ENCODE measurements at regions not wholly inside any gene's neighbourhood (a gene's known extent, or its start where the extent isn't known, plus 50 kb on each side); places are given as distances from the start of the nearest gene placed in this dataset.

DNA sequence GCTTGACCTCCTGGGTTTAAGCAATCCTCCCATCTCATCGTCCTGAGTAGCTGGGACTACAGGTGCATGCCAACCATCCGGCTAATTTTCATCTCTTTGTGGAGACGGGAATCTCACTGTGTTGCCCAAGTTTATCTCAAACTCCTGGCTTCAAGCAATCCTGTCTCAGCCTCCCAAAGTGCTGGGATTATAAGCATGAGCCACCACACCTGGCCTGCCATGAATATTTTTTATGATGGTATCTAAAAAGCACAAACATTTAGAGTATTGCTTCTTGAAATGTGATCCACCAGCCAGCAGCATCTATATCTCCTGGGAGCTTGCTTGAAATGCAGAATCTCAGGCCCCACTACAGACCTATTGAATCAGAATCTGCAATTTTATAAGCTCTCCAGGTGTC lies 111.2 kb upstream of the CLDN10 start:
- TF ChIP-seq, protein P1, sequence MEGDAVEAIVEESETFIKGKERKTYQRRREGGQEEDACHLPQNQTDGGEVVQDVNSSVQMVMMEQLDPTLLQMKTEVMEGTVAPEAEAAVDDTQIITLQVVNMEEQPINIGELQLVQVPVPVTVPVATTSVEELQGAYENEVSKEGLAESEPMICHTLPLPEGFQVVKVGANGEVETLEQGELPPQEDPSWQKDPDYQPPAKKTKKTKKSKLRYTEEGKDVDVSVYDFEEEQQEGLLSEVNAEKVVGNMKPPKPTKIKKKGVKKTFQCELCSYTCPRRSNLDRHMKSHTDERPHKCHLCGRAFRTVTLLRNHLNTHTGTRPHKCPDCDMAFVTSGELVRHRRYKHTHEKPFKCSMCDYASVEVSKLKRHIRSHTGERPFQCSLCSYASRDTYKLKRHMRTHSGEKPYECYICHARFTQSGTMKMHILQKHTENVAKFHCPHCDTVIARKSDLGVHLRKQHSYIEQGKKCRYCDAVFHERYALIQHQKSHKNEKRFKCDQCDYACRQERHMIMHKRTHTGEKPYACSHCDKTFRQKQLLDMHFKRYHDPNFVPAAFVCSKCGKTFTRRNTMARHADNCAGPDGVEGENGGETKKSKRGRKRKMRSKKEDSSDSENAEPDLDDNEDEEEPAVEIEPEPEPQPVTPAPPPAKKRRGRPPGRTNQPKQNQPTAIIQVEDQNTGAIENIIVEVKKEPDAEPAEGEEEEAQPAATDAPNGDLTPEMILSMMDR (IDR thresholded peaks at IDR 0.05): no peak
- no peaks in the 10 kb centered on the region for H3K36me3 ChIP-seq
- no peaks in the 10 kb centered on the region for H3K4me1 ChIP-seq
- no peak for DNase-seq (ENCODE audit: low spot score)
- H3K27ac ChIP-seq: no peak overlapping the region
- no peak overlapping the region for H3K4me3 ChIP-seq
- no peaks in the 10 kb centered on the region for H3K27me3 ChIP-seq
- no peaks in the 10 kb centered on the region for H3K9me3 ChIP-seq

DNA sequence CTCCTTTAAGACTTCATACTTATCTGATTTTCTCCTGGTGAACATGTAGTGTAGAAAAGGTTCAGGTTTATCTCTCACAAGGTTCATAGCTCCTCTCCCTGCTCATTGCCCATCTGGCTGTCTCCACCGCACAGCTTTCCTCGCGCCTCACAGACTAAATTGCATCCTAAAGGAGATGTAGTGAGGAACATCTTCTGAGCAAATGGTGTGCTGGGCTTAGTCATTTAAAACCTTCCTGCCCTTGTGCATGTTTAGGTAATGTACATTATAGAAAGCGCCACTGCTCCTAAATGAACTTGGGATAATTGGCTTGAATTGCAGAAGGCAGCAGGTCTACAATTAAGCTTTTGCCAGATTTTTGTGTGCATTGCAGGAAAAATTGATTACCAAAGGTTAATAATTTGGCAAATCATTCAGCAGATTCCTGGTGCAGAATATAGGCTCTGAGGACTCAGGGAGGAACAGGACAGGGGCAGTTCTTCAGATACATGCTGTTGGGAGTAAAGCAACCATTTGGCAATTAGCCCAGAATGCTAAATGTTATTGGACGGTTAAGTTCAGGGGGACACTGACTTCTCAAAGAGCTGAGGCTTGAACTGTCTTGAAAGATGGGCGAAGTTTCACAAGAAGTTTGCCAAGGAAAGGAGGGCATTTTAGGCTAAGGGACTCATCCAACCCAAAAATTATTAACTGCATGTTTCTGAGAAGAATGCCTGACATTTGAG lies 108.4 kb upstream of the CLDN10 start:
- Histone ChIP-seq H3K4me1 (no peaks in the 10 kb centered on the region), H3K9me3 (no peaks in the 10 kb centered on the region), H3K27me3 (no peaks in the 10 kb centered on the region), H3K4me3 (no peak overlapping the region), H3K27ac (no peak overlapping the region), H3K36me3 (no peaks in the 10 kb centered on the region)
- DNase-seq (ENCODE audit: low spot score): no peak
- TF ChIP-seq, protein P1 (IDR thresholded peaks at IDR 0.05): no peak

DNA sequence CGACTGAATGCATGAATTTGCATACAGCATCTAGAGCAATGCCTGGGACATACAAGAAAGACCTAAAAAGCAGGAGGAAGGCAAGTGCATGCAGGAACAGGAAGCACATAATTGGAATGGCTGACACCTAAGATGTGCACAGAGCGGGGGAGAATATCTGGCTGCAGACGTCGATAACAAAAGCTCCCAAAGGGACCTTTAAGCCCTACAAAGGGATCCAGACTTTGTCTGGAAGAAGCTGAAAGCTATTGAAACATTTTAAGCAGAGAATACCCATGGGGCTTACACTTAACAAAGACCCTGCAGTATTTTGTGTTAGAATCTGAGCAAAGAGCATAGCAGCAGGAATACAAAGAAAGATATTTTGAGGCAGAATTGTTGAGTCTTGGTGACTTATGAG lies 107.4 kb upstream of the CLDN10 start:
- H3K27me3 ChIP-seq: no peaks in the 10 kb centered on the region
- DNase-seq (ENCODE audit: low spot score): no peak
- TF ChIP-seq, protein P1 (IDR thresholded peaks at IDR 0.05): no peak
- no peaks in the 10 kb centered on the region for H3K9me3 ChIP-seq
- H3K4me1 ChIP-seq: no peaks in the 10 kb centered on the region
- H3K27ac ChIP-seq: no peak overlapping the region
- no peak overlapping the region for H3K4me3 ChIP-seq
- H3K36me3 ChIP-seq: no peaks in the 10 kb centered on the region

DNA sequence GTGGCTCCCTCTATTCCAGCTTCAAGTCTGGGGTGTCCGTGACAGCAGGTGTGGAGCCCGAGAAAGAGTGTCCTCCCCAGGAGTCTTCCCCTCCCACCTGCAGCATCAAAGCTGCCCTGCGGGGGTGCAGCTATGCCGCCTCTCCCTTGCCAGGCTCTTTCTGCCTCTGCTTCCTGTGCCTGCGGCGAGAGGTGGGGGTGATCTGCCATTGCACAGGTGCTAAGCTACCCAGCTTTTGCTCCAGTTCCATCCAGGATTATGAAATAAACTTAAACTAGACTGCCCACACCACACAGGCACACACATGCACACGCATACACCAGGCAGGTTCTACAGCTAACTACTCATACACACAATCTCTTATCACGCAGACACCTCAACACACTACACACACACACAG lies 104.7 kb upstream of the CLDN10 start:
- Histone ChIP-seq H3K9me3 (no peaks in the 10 kb centered on the region), H3K27me3 (no peaks in the 10 kb centered on the region), H3K27ac (no peak overlapping the region), H3K36me3 (no peaks in the 10 kb centered on the region), H3K4me3 (no peak overlapping the region), H3K4me1 (no peaks in the 10 kb centered on the region)
- TF ChIP-seq, protein P1 (IDR thresholded peaks at IDR 0.05): no peak
- no peak for DNase-seq (ENCODE audit: low spot score)

DNA sequence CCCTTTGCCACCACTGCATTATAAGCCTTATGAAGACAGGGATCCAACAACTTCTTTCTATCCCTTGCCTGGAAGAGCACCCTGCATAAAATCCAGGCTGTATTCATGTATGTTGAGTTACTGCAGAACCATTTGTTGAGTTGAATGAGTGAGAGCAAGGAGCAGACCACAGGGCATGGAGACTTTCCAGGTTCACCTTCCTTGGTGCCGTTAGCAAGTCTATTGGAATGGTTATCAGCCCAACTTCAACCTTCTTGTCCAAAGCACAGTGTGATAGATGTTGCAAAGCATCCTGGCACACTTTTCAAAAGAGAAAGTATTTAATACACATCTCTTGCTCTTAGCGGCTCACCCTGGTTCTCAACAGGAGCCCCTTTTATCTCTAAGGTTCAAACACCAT lies 100.9 kb upstream of the CLDN10 start:
- H3K9me3 ChIP-seq: no peaks in the 10 kb centered on the region
- TF ChIP-seq, protein P1 (IDR thresholded peaks at IDR 0.05): no peak
- no peak overlapping the region for H3K27ac ChIP-seq

DNA sequence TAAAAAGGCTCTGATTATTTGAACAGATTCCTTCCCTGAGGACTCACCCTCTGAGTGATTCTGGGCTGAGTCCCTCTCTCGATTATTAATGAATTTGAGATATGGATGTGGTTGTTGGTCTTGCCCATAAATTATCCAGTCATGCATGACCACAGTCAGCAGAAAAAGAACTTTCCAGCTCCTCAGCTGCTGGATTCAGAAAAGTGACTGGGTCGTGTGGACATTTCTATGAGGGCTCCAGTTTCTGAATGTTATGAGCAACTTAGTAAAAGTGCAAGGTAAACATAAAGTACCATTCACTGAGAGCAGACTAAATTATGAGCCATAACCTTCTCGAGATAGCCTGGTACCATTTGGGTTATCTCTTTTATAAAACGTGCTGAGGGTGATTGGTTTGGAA lies 100.1 kb upstream of the CLDN10 start:
- TF ChIP-seq, protein P1 (IDR thresholded peaks at IDR 0.05): no peak
- H3K27ac ChIP-seq: no peak overlapping the region
- no peaks in the 10 kb centered on the region for H3K4me1 ChIP-seq
- H3K4me3 ChIP-seq: no peak overlapping the region
- H3K27me3 ChIP-seq: no peaks in the 10 kb centered on the region
- no peaks in the 10 kb centered on the region for H3K36me3 ChIP-seq
- no peaks in the 10 kb centered on the region for H3K9me3 ChIP-seq
- DNase-seq (ENCODE audit: low spot score): no peak

More for the DNA sequence above, 100.9 kb upstream of the CLDN10 start:
- Histone ChIP-seq H3K27me3 (no peaks in the 10 kb centered on the region), H3K4me1 (no peaks in the 10 kb centered on the region), H3K36me3 (no peaks in the 10 kb centered on the region), H3K4me3 (no peak overlapping the region)
- no peak for DNase-seq (ENCODE audit: low spot score)

Measured in right atrium auricular region (tissue), 2 donors.